Fibroblast of skin of scalp (primary cell): ENCODE measurements at regions not wholly inside any gene's neighbourhood (a gene's known extent, or its start where the extent isn't known, plus 50 kb on each side); places are given as distances from the start of the nearest gene placed in this dataset.

Experiments
- DNase-seq: peaks from one replicate; pipeline ENCODE4 v3.0.0-alpha.2; 2013

GRCh38 chr4:3667258-3667657, 98.9 kb upstream of the ADRA2C start:
- no peak for DNase-seq

- DNase-seq = no peak
Measured at GRCh38 chr4:3666263-3666662, 99.9 kb upstream of the ADRA2C start.

GRCh38 chr4:3665360-3665891, 100.8 kb upstream of the ADRA2C start:
- no peak for DNase-seq

- no peak for DNase-seq
Measured at GRCh38 chr4:3663791-3664190, 102.4 kb upstream of the ADRA2C start.

- DNase-seq = no peak
Measured at GRCh38 chr4:3662516-3662915, 103.7 kb upstream of the ADRA2C start.

- no peak for DNase-seq
Measured at GRCh38 chr4:3661989-3662388, 104.2 kb upstream of the ADRA2C start.

GRCh38 chr4:3660928-3661515, 105.2 kb upstream of the ADRA2C start:
- DNase-seq = no peak

- DNase-seq = no peak
Measured at GRCh38 chr4:3660086-3660927, 105.9 kb upstream of the ADRA2C start.

GRCh38 chr4:3659131-3659530, 107.1 kb upstream of the ADRA2C start:
- no peak for DNase-seq

- peak; percentile 12 for DNase-seq
Measured at GRCh38 chr4:3658530-3658913, 107.7 kb upstream of the ADRA2C start.

- DNase-seq = peak; percentile 89
Measured at GRCh38 chr4:3657902-3658529, 108.2 kb upstream of the ADRA2C start.

- no peak for DNase-seq
Measured at GRCh38 chr4:3656416-3657356, 109.5 kb upstream of the ADRA2C start.

GRCh38 chr4:3655963-3656362, 110.2 kb upstream of the ADRA2C start:
- DNase-seq = peak; percentile 22

GRCh38 chr4:3655485-3655884, 110.7 kb upstream of the ADRA2C start:
- no peak for DNase-seq

- no peak for DNase-seq
Measured at GRCh38 chr4:3654036-3654807, 112.0 kb upstream of the ADRA2C start.

- no peak for DNase-seq
Measured at GRCh38 chr4:3652586-3652985, 113.6 kb upstream of the ADRA2C start.

- DNase-seq = no peak
Measured at GRCh38 chr4:3651267-3651845, 114.8 kb upstream of the ADRA2C start.

- no peak for DNase-seq
Measured at GRCh38 chr4:3649491-3649890, 116.7 kb upstream of the ADRA2C start.

- no peak for DNase-seq
Measured at GRCh38 chr4:3648731-3649130, 116.5 kb upstream of the LRPAP1 start.

GRCh38 chr4:3648195-3648594, 116.0 kb upstream of the LRPAP1 start:
- no peak for DNase-seq

- DNase-seq = no peak
Measured at GRCh38 chr4:3647421-3647820, 115.2 kb upstream of the LRPAP1 start.
